OCI-LY3 (cell line): ENCODE measurements at regions not wholly inside any gene's neighbourhood (a gene's known extent, or its start where the extent isn't known, plus 50 kb on each side); places are given as distances from the start of the nearest gene placed in this dataset.

ENCODE experiments used
- CTCF ChIP-seq: fragments of 200-600, 300-600 bp; sonication (generic); IDR thresholded peaks from 2 replicates; pipeline ENCODE4 v1.5.1; 2014; ENCODE audit warnings: antibody characterized with exemption, low read length, low read depth
- EZH2phosphoT487 ChIP-seq: fragments of 200-600 bp; shearing (Covaris generic); IDR thresholded peaks from 2 replicates; pipeline ENCODE4 v1.6.1; 2018; ENCODE audit warnings: antibody characterized with exemption, mixed run types, low read depth

DNA sequence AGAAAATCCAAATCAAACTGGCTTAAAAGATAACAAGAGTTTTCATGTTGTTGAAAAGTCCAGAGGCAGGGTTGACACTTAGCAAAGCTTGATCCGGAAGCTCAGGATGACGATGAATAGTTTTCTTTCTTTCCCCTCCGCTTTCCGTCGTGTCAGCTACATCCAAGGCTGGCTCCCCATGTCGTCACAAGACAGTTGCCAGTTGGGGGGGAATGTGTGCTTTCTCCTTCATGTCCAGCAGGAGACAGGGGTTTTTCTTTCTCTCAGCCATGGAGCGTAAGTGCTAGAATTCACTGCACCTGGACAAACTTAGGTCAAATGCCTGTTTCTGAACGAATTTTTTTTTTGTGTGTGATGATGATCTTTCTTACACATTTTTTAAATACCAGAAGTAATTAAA lies 273.8 kb upstream of the RGMA start:
- TF ChIP-seq CTCF (no peak), EZH2phosphoT487 (no peak)
